NCI-H526 treated with DMSO at 0.1 percent for 48 hours (cell line): ENCODE measurements at regions not wholly inside any gene's neighbourhood (a gene's known extent, or its start where the extent isn't known, plus 50 kb on each side); places are given as distances from the start of the nearest gene placed in this dataset.
"Not testable (repeated sequence)": the region's sequence is repeated elsewhere in the genome, so short reads cannot be mapped to it uniquely, and the experiment has no call there.

Experiments used
- DNase-seq: peaks from one replicate; lab custom pipeline; 2025; lab: John Stamatoyannopoulos, UW

GRCh38 chr6:137802408-137803182 lies 64.5 kb upstream of the TNFAIP3 start:
- DNase-seq = no peak

DNA sequence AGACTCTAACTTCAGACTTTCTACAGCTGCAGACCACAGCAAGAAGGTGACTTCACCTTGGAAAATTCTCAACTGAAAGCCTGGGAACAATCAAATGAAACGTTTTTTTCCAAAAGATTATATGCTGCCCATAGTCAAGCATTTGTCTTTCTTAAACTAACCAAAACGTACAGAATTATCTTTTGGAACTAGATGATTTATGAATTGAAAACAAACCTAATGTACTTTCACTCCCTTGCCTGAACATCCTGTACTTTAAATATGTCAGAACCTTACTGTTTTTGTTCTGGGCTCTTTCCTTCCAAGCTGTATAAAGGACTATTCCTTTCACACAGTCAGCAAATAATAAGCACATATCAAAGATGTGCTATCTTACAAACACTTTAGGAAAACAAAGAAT lies 62.4 kb upstream of the TNFAIP3 start:
- DNase-seq = no peak

- no peak for DNase-seq
Measured at GRCh38 chr6:137805622-137806021, 61.4 kb upstream of the TNFAIP3 start.

DNA sequence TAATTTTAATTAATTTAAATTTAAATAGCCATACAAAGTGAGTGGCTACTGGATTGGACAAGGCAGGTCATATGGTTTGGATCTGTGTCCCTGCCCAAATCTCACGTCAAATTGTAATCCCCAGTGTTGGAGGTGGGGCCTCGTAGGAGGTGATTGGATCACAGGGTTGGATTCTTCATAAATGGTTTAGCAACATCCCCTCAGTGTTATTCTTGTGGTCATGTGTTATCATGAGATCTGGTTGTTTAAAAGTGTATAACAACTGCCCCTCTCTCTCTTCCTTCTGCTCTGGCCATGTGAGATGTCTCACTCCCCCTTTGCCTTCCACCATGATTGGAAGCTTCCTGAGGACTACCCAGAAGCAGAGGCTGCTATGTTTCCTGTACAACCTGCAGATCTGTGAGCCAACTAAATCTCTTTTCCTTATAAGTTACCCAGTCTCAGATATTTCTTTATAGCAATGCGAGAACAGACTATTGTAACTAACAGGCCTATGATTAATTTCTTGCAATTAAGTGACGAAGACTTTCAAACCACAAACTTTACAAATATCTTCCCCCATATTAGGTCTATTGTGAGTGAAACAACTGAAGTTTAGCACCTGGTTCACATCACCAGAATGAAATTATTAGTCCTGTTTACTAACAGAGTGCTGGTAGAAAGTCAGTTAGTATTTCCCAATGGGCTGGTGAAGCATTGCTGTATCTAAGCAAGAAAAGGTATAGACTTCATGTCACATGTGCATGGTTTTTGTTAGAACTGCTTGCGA lies 60.0 kb upstream of the TNFAIP3 start:
- DNase-seq = no peak

- DNase-seq = no peak
Measured at GRCh38 chr6:137808191-137808590, 58.9 kb upstream of the TNFAIP3 start.

DNA sequence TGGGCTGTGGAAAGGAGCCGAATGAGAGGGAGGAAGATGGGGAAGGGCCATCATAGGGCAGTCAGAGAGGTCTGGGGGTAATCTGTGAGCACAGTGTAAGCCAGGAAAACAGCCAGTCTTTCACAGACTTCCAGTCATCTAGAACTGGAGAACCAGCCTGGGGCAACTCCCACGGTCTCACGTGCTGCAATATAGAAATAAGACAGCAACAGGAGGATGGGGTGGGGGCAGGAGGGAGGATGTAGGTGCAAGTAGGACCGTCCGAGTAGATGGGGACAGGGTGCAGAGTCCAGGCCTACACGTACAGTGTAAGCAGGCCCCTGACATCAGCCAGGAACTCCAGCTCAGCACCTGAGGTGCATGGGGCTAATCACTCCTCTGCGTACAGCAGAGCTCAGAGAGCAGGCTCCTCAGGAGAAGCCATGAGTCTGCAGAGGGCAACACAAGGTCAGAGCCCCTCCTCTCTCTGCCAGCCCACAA lies 58.2 kb upstream of the TNFAIP3 start:
- no peak for DNase-seq

GRCh38 chr6:137809895-137810553 lies 57.0 kb upstream of the TNFAIP3 start:
- not testable (repeated sequence) for DNase-seq

DNA sequence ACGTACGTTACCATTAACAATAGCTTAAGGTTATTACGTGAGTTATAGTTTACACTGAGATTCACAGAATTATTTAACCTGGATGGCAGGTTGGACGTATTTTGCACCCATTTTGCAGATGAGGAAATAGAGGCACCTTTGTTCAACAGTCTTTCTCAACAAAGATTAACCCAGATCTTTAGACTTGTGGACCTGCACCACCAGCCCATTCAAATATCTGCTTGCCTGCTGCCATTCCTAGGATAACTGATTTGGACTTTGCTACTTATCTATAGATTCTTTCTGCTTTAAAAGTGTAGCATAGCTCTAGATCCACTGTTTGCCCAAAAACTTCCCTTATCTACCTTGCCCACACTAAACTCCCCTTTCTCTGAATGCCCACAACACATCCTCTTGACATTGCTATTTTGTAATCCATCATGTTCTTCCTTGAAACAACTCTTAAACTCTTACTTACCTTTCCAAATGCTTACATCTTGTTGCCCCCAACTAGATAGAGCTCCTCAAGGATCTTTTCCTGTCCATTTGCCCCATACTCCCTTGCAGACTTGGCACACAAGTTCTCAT lies 56.4 kb upstream of the TNFAIP3 start:
- DNase-seq = no peak

DNA sequence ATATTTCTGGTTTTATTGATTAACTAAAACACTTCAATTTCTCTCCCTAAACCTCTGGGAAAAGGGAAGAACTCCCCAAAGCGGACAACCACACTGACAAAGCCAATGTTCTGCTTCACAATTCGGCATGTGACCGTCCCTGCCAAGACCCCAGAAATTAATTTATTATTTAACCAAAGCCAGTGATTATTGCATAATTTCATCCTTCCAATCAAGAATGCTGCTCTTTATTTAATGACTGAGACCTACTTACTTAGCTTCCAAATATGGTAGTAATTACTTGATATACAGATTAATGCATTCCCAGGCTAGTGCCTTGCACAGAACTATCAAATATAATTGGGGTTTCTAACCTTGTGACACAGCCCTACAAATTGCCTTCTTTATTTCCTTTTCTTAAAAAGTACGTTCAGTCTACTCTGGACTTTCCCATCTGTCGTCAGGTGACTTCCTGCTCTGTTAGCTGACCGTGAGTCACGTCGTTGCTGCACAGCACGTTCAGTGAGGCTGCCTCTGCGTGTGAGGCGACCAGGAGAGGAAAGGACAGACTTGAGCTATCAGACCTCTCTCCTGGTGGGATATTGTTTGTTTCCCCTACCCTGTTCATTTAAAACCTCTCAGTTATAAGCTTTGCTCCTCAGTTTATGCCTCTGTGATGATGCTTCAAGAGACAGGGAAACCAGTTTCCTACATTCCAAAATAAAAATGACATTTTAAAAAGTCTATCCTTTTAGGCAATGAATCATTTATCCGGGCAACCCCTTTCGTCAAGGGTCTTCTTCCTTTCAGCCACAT lies 55.7 kb upstream of the TNFAIP3 start:
- DNase-seq = no peak

- DNase-seq = no peak
Measured at GRCh38 chr6:137811916-137812553, 55.0 kb upstream of the TNFAIP3 start.

- no peak for DNase-seq
Measured at GRCh38 chr6:137813308-137813970, 53.6 kb upstream of the TNFAIP3 start.

GRCh38 chr6:137814030-137814429 lies 53.0 kb upstream of the TNFAIP3 start:
- not testable (repeated sequence) for DNase-seq

DNA sequence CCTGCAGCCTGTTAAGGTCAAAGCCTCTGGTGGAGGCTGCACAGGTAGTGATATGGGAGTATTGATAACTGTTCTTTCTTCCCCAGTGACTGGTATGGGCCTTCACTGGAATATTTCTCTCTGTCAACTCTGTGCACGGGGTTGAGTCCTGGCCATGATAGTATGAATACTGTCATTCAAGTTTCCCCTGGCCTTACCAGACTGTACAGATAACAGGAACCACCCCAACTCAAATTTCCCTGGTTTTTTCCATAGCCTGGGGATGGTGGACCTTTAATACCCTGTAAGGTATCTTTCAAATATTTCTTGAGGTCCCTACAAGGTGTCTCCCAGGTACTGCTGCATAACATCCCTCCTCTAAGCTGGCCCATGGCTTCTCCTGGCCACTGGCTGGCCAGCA lies 51.4 kb upstream of the TNFAIP3 start:
- no peak for DNase-seq

DNA sequence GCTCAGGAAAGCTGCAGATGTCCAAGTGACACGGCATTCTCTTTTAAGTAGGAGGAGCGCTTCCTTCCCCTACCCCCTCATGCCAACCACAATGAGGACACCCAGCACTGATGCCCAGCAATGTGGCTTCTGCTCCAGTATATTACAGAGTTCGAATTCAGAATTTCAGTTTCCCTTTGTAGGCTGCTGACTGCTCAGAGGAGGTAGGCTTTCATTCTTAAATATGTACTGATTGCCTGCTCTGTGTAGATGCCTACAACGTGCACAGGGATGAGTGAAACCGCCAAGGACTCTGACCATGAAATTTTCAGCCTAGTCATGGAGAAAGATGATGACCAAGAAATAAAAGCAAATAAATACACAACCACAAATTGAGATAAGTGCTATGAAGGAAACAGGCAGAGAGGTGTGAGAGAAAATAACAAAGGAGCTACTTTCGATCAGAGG lies 50.9 kb upstream of the TNFAIP3 start:
- DNase-seq = no peak

DNA sequence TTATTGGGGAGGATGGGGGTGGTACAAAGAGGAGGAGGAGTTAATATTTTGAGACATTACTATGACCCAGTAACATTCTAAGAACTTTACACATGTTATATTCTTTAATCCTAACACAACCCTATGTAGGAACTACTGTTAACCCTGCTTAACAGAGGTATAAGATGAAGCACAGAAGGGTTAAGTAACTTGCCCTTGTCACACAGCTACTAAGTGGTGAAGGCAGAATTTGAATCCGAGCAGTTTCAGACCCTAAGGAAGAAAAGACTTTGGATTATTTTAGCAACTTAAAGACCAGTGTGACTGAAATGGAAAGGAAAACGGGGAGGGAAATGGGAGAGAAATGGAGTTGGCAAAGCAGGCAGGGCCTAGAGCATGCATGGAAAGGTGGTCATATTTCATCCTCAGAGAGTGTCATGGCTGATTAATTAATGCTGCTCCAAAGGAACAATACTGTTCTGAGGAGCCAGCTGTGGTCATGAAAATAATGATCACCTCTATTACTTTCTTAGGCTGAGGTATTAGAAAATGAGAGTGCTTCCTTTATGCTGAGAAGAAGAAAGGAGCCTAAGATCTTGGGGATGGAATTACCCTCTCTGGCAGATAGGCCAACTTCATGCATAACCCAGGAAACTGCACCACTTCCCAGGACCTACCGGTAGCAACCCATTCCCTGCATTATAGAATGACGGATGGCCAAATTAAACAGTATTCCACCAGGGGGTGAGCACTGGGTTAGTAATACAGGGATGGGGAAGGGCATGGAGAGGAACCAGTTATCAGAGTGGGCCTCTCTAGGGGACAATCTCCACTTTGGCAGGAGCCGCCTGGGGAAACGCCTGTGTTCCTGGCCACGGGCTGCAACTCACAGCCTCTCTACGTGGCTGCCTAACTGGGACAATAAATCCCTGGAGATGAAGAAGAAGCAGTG lies 50.1 kb upstream of the TNFAIP3 start:
- DNase-seq = no peak
